ENCODE measurements at regions not wholly inside any gene's neighbourhood (a gene's known extent, or its start where the extent isn't known, plus 50 kb on each side); places are given as distances from the start of the nearest gene placed in this dataset.

DNA sequence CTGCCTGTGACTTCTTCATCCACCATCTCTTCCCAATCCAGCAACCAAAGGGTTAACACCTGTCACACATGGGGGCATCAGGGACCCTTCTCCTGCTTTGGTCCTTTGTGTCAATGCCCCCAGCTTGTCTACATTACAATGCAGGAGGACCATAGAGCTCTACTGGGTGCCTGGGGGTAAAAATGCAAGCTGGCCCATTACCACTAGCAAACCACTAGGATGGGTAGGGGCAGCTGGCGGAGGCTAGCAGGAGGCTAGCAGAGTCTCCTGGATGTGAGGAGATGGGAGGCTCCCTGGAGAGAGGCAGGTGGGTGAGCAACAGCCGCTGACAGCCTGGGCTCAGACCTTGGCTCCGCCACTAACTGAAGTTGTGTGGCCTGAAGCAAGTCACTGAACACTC, 153.4 kb upstream of the SKOR2 start:
- H3K36me3 ChIP-seq (ENCODE audit: control insufficient read depth, insufficient read depth, low read length), result no peaks in the 10 kb centered on the region
- TF ChIP-seq, protein P1, sequence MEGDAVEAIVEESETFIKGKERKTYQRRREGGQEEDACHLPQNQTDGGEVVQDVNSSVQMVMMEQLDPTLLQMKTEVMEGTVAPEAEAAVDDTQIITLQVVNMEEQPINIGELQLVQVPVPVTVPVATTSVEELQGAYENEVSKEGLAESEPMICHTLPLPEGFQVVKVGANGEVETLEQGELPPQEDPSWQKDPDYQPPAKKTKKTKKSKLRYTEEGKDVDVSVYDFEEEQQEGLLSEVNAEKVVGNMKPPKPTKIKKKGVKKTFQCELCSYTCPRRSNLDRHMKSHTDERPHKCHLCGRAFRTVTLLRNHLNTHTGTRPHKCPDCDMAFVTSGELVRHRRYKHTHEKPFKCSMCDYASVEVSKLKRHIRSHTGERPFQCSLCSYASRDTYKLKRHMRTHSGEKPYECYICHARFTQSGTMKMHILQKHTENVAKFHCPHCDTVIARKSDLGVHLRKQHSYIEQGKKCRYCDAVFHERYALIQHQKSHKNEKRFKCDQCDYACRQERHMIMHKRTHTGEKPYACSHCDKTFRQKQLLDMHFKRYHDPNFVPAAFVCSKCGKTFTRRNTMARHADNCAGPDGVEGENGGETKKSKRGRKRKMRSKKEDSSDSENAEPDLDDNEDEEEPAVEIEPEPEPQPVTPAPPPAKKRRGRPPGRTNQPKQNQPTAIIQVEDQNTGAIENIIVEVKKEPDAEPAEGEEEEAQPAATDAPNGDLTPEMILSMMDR (IDR thresholded peaks at IDR 0.05; ENCODE audit: insufficient read depth, low read length, poor library complexity, severe bottlenecking), result no peak
- DNase-seq (ENCODE audit: low read depth), result no peak
- no peaks in the 10 kb centered on the region for H3K27me3 ChIP-seq (ENCODE audit: control insufficient read depth, insufficient read depth, low read length)
- H3K4me3 ChIP-seq (ENCODE audit: low read depth, low read length), result no peak overlapping the region

DNA sequence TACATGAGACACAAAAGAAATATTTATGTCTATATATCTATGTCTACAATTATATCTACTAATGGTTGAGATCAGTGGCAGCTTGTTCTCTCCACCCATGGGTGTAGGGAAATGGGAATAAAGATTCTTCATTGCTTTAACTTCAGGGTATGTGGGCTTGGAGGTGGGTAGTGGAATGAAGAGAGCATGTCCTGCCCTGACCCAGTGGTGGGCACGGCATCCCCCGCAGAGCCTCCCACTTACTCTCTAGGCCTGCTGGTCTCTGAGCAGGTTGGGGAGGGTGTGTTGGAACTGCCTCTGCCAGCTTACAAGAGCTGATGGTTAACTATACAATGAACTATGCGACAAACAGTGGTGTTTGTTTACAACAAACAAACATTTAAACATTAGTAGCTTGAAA, 152.5 kb upstream of the SKOR2 start:
- Histone ChIP-seq H3K4me3 (ENCODE audit: low read depth, low read length) (no peak overlapping the region), H3K27me3 (ENCODE audit: control insufficient read depth, insufficient read depth, low read length) (no peaks in the 10 kb centered on the region), H3K36me3 (ENCODE audit: control insufficient read depth, insufficient read depth, low read length) (no peaks in the 10 kb centered on the region)
- no peak for DNase-seq (ENCODE audit: low read depth)
- TF ChIP-seq, protein P1 (IDR thresholded peaks at IDR 0.05; ENCODE audit: insufficient read depth, low read length, poor library complexity, severe bottlenecking), result no peak

DNA sequence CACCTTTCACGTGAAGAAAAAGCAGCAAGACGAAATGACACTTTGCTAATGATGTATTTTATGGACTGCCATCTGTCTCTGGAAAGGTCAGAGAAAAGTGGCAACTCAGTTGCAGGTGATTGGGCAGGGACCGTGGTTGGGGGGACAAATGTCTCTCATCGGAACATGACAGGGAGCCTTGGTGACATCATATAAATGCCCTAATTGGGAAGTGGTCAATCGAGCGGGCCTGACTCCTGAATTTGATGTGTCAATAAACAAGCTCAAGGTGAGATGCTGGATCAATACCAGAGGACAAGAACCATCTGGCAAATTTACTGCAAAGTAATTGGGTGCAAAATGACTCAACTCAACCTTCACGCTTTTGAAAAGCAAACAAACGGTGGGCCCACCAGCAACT, 151.9 kb upstream of the SKOR2 start:
- TF ChIP-seq, protein P1 (IDR thresholded peaks at IDR 0.05; ENCODE audit: insufficient read depth, low read length, poor library complexity, severe bottlenecking), result no peak
- H3K4me3 ChIP-seq (ENCODE audit: low read depth, low read length), result no peak overlapping the region
- no peaks in the 10 kb centered on the region for H3K27me3 ChIP-seq (ENCODE audit: control insufficient read depth, insufficient read depth, low read length)
- DNase-seq (ENCODE audit: low read depth), result no peak
- no peaks in the 10 kb centered on the region for H3K36me3 ChIP-seq (ENCODE audit: control insufficient read depth, insufficient read depth, low read length)

DNA sequence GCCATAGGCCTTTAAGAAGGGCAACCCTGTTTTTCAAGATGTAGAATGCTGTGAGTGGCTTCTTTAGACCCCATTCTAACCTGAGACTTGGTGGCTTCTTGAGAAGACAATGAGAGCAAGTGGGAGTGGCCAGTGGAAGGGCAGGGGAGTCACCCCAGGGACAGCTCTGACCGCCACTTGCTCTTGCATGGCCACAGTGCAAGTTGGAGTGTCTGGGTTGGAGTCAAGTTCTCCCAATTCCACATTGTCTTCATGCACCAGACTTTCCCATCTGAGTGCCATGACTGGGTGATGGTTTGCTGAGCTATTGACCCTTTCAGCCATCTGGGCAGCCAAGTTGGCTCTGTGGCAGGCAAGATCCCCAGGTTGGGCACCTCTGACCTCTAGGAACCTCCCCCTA, 148.0 kb upstream of the SKOR2 start:
- Histone ChIP-seq H3K4me3 (ENCODE audit: low read depth, low read length) (no peak overlapping the region), H3K27me3 (ENCODE audit: control insufficient read depth, insufficient read depth, low read length) (no peaks in the 10 kb centered on the region), H3K36me3 (ENCODE audit: control insufficient read depth, insufficient read depth, low read length) (no peaks in the 10 kb centered on the region)
- no peak for DNase-seq (ENCODE audit: low read depth)
- TF ChIP-seq, protein P1 (IDR thresholded peaks at IDR 0.05; ENCODE audit: insufficient read depth, low read length, poor library complexity, severe bottlenecking), result no peak

DNA sequence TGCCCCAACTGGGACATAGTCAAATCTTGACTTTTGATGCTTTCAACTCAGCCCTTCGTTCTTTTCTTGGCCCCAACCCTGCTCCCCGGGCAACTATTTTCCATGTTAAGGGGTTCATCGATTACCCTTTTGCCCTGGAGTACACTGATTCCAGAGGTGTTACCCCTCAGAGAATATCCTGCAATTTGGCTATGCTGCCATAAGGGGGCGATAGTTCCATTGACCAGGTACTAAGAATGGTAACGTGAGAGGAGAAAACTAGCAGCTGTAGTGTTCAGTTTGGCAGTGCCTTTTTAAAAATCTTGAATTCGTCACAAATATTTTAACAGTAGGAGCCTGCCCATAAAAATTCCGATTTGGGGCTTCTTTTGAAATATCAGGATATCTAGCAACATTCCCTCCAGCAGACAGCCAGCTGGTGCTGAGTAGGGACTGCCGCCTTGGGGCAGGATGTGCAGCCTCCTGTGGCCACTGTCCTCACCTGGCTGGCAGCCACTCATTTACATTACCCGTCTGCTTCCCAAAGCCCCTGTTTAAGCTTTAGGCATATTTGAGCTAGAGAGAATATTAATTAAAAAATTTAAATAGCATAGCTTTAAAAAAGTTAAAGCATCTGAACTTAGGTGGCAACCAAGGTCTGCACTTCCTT, 146.3 kb upstream of the SKOR2 start:
- no peaks in the 10 kb centered on the region for H3K27me3 ChIP-seq (ENCODE audit: control insufficient read depth, insufficient read depth, low read length)
- H3K36me3 ChIP-seq (ENCODE audit: control insufficient read depth, insufficient read depth, low read length), result no peaks in the 10 kb centered on the region
- DNase-seq (ENCODE audit: low read depth), result no peak
- TF ChIP-seq, protein P1 (IDR thresholded peaks at IDR 0.05; ENCODE audit: insufficient read depth, low read length, poor library complexity, severe bottlenecking), result peak; percentile 25
- no peak overlapping the region for H3K4me3 ChIP-seq (ENCODE audit: low read depth, low read length)

DNA sequence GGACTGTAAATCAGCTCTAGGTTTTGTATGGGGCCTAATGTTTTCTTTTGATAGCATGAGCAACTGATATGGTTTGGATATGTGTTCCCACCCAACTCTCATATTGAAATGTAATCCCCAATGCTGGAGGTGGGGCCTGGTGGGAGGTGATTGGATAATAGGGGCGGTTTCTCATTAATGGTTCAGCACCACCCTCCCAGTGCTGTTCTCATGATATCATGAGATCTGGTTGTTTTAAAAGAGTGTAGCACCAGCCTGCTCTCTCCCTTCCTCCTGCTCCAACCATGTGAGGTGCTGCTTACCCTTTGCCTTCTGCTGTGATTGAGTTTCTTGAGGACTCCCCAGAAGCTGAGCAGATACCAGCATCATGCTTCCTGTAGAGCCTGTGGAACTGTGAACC, 140.2 kb upstream of the SKOR2 start:
- H3K4me3 ChIP-seq (ENCODE audit: low read depth, low read length), result no peak overlapping the region
- H3K36me3 ChIP-seq (ENCODE audit: control insufficient read depth, insufficient read depth, low read length), result no peaks in the 10 kb centered on the region

More for the DNA sequence above, 140.2 kb upstream of the SKOR2 start:
- H3K27me3 ChIP-seq (ENCODE audit: control insufficient read depth, insufficient read depth, low read length), result no peaks in the 10 kb centered on the region
- TF ChIP-seq, protein P1 (IDR thresholded peaks at IDR 0.05; ENCODE audit: insufficient read depth, low read length, poor library complexity, severe bottlenecking), result no peak
- no peak for DNase-seq (ENCODE audit: low read depth)

Measured in kidney epithelial cell (primary cell).